ENCODE measurements at regions not wholly inside any gene's neighbourhood (a gene's known extent, or its start where the extent isn't known, plus 50 kb on each side); places are given as distances from the start of the nearest gene placed in this dataset.
A peak's percentile ranks its signal among the peaks of the same experiment; 100 is the strongest.

- H4K91ac ChIP-seq (ENCODE audit: low read depth, low read length, poor library complexity): no peak overlapping the region
- H3K4me2 ChIP-seq (ENCODE audit: insufficient read depth, low read length, poor library complexity, severe bottlenecking): no peak overlapping the region
- H3K18ac ChIP-seq (ENCODE audit: low read length): no peak overlapping the region
- H3K9ac ChIP-seq (ENCODE audit: low read depth, low read length, poor library complexity): no peak overlapping the region
- no peaks in the 10 kb centered on the region for H3K36me3 ChIP-seq (replicated peaks in 1 of 2; ENCODE audit: control insufficient read depth in 2 of 2, insufficient read depth in 2 of 2, low read length in 2 of 2)
- peak overlapping the region; percentile 44 for H4K8ac ChIP-seq (ENCODE audit: low read depth, low read length)
- no peak overlapping the region for H3K23ac ChIP-seq (ENCODE audit: low read depth, low read length, poor library complexity)
- no peaks in the 10 kb centered on the region for H3K4me1 ChIP-seq (ENCODE audit: control insufficient read depth in 2 of 2, insufficient read depth in 1 of 2, low read depth in 1 of 2, low read length in 2 of 2)
- no peaks in the 10 kb centered on the region for H3K9me3 ChIP-seq (replicated peaks in 1 of 2; ENCODE audit: control insufficient read depth in 2 of 2, insufficient read depth in 1 of 2, low read depth in 1 of 2, low read length in 2 of 2)
- no peak overlapping the region for H2BK12ac ChIP-seq (ENCODE audit: low read length)
- H2AFZ ChIP-seq (ENCODE audit: low read length): peak overlapping the region; percentile 17
- H3K4me3 ChIP-seq (ENCODE audit: low read length in 2 of 2): no peak overlapping the region
- H3K14ac ChIP-seq (ENCODE audit: low read length): no peak overlapping the region
- no peak overlapping the region for H2BK5ac ChIP-seq (ENCODE audit: low read length)
- no peak overlapping the region for H2AK5ac ChIP-seq (ENCODE audit: low read depth, low read length)
- H2BK15ac ChIP-seq (ENCODE audit: low read length): no peak overlapping the region
- H3K27me3 ChIP-seq (ENCODE audit: control insufficient read depth in 3 of 3, insufficient read depth in 3 of 3, low read depth in 1 of 3, low read length in 3 of 3): peaks cover 0 to 6% (median 0%) of the 10 kb centered on the region in 3 experiments
- no peaks in the 10 kb centered on the region for H3K79me1 ChIP-seq (ENCODE audit: low read depth, low read length)
- no CpG with 5 or more reads among the region's 25 CpGs for WGBS, 2 donors (ENCODE audit: extremely low coverage in 2 of 2, insufficient read length in 2 of 2, insufficient replicate concordance in 1 of 2)
- no peak overlapping the region for H3K27ac ChIP-seq (replicated peaks; ENCODE audit: low read length)
- H2BK120ac ChIP-seq (ENCODE audit: low read depth, low read length): no peak overlapping the region
- DNase-seq (ENCODE audit: low spot score): peak; percentile 67
- H3K4ac ChIP-seq (ENCODE audit: low read length): no peak overlapping the region
These were observed 252.8 kb downstream of the CDH26 start for GRCh38 chr20:60210779-60211617.

GRCh38 chr20:60211618-60212463 is 253.6 kb downstream of the CDH26 start:
- Histone ChIP-seq H3K18ac (ENCODE audit: low read length) (peak overlapping the region; percentile 12), H3K36me3 (replicated peaks in 1 of 2; ENCODE audit: control insufficient read depth in 2 of 2, insufficient read depth in 2 of 2, low read length in 2 of 2) (no peaks in the 10 kb centered on the region), H3K9ac (ENCODE audit: low read depth, low read length, poor library complexity) (no peak overlapping the region), H2BK5ac (ENCODE audit: low read length) (no peak overlapping the region), H3K4me3 (ENCODE audit: low read length in 2 of 2) (no peak overlapping the region), H3K9me3 (replicated peaks in 1 of 2; ENCODE audit: control insufficient read depth in 2 of 2, insufficient read depth in 1 of 2, low read depth in 1 of 2, low read length in 2 of 2) (no peaks in the 10 kb centered on the region), H2BK15ac (ENCODE audit: low read length) (no peak overlapping the region), H3K14ac (ENCODE audit: low read length) (no peak overlapping the region), H3K4me2 (ENCODE audit: insufficient read depth, low read length, poor library complexity, severe bottlenecking) (no peak overlapping the region), H3K79me1 (ENCODE audit: low read depth, low read length) (no peaks in the 10 kb centered on the region), H3K4me1 (ENCODE audit: control insufficient read depth in 2 of 2, insufficient read depth in 1 of 2, low read depth in 1 of 2, low read length in 2 of 2) (no peaks in the 10 kb centered on the region), H2AK5ac (ENCODE audit: low read depth, low read length) (no peak overlapping the region), H3K23ac (ENCODE audit: low read depth, low read length, poor library complexity) (no peak overlapping the region), H3K27ac (replicated peaks; ENCODE audit: low read length) (no peak overlapping the region), H3K27me3 (ENCODE audit: control insufficient read depth in 3 of 3, insufficient read depth in 3 of 3, low read depth in 1 of 3, low read length in 3 of 3) (peaks cover 0 to 6% (median 0%) of the 10 kb centered on the region in 3 experiments), H4K91ac (ENCODE audit: low read depth, low read length, poor library complexity) (no peak overlapping the region), H2AFZ (ENCODE audit: low read length) (no peak overlapping the region), H2BK120ac (ENCODE audit: low read depth, low read length) (no peak overlapping the region), H2BK12ac (ENCODE audit: low read length) (no peak overlapping the region), H4K8ac (ENCODE audit: low read depth, low read length) (no peak overlapping the region), H3K4ac (ENCODE audit: low read length) (no peak overlapping the region)
- WGBS, 2 donors (ENCODE audit: extremely low coverage in 2 of 2, insufficient read length in 2 of 2, insufficient replicate concordance in 1 of 2): no CpG with 5 or more reads among the region's 18 CpGs
- DNase-seq (ENCODE audit: low spot score): no peak

DNA sequence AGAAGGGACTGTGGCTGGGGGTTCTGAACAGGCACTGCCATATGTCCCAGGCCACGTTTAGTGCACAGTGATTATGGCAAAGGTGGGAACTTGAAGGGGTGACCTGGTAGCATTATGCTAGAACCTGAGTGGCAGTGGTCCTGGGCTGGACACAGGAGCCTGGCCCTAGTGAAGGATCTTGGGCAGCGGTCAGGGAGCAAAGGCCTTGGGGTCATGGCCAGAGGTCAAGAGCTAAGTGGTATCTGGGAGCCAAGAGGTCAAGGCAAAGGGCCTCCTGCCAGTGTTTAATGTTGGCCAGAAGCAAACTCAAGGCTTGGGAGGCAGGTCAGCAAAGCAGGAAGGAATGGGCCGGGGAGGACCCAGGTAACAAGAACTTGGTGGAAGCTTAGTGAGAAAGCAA is 254.5 kb downstream of the CDH26 start:
- no peak overlapping the region for H2BK12ac ChIP-seq (ENCODE audit: low read length)
- H2AFZ ChIP-seq (ENCODE audit: low read length): no peak overlapping the region
- H2AK5ac ChIP-seq (ENCODE audit: low read depth, low read length): no peak overlapping the region
- no peak overlapping the region for H3K27ac ChIP-seq (replicated peaks; ENCODE audit: low read length)
- no peak overlapping the region for H3K9ac ChIP-seq (ENCODE audit: low read depth, low read length, poor library complexity)
- DNase-seq (ENCODE audit: low spot score): no peak
- no peaks in the 10 kb centered on the region for H3K36me3 ChIP-seq (replicated peaks in 1 of 2; ENCODE audit: control insufficient read depth in 2 of 2, insufficient read depth in 2 of 2, low read length in 2 of 2)
- H3K14ac ChIP-seq (ENCODE audit: low read length): no peak overlapping the region
- no peaks in the 10 kb centered on the region for H3K79me1 ChIP-seq (ENCODE audit: low read depth, low read length)
- H2BK5ac ChIP-seq (ENCODE audit: low read length): no peak overlapping the region
- no peaks in the 10 kb centered on the region for H3K4me1 ChIP-seq (ENCODE audit: control insufficient read depth in 2 of 2, insufficient read depth in 1 of 2, low read depth in 1 of 2, low read length in 2 of 2)
- no peak overlapping the region for H3K4ac ChIP-seq (ENCODE audit: low read length)
- no peak overlapping the region for H3K23ac ChIP-seq (ENCODE audit: low read depth, low read length, poor library complexity)
- no peak overlapping the region for H3K4me2 ChIP-seq (ENCODE audit: insufficient read depth, low read length, poor library complexity, severe bottlenecking)
- no peak overlapping the region for H4K8ac ChIP-seq (ENCODE audit: low read depth, low read length)
- H3K18ac ChIP-seq (ENCODE audit: low read length): no peak overlapping the region
- H2BK15ac ChIP-seq (ENCODE audit: low read length): no peak overlapping the region
- H3K4me3 ChIP-seq (ENCODE audit: low read length in 2 of 2): no peak overlapping the region
- H3K27me3 ChIP-seq (ENCODE audit: control insufficient read depth in 3 of 3, insufficient read depth in 3 of 3, low read depth in 1 of 3, low read length in 3 of 3): peaks cover 0 to 6% (median 0%) of the 10 kb centered on the region in 3 experiments
- no peak overlapping the region for H4K91ac ChIP-seq (ENCODE audit: low read depth, low read length, poor library complexity)
- no peaks in the 10 kb centered on the region for H3K9me3 ChIP-seq (replicated peaks in 1 of 2; ENCODE audit: control insufficient read depth in 2 of 2, insufficient read depth in 1 of 2, low read depth in 1 of 2, low read length in 2 of 2)
- no CpG with 5 or more reads among the region's 3 CpGs for WGBS, 2 donors (ENCODE audit: extremely low coverage in 2 of 2, insufficient read length in 2 of 2, insufficient replicate concordance in 1 of 2)
- H2BK120ac ChIP-seq (ENCODE audit: low read depth, low read length): no peak overlapping the region

All from neuronal stem cell (in vitro differentiated cells).